Testis (tissue), 2 donors: ENCODE measurements at regions not wholly inside any gene's neighbourhood (a gene's known extent, or its start where the extent isn't known, plus 50 kb on each side); places are given as distances from the start of the nearest gene placed in this dataset.

ENCODE experiments used
- CTCF ChIP-seq, 3 experiments: fragments of 450-650 bp in 2 of 3; fragments of 200-600 bp in 1 of 3; sonication (generic) in 1 of 3; IDR thresholded peaks; one replicate each; pipeline ENCODE4 v1.5.1; 2016 to 2019; ENCODE audit warnings: antibody characterized with exemption in 3 of 3, mild to moderate bottlenecking in 2 of 3, moderate library complexity in 1 of 3
- POLR2A ChIP-seq: fragments of 450-650 bp; IDR thresholded peaks from one replicate; pipeline ENCODE4 v1.6.1; 2017; ENCODE audit warnings: antibody characterized with exemption, mild to moderate bottlenecking, moderate library complexity

- TF ChIP-seq CTCF (IDR thresholded peaks at IDR 0.05) (no peak), POLR2A (no peak)
These were observed 703.0 kb downstream of the ZPLD1 start for GRCh38 chr3:103137830-103138229.
